ENCODE measurements at regions not wholly inside any gene's neighbourhood (a gene's known extent, or its start where the extent isn't known, plus 50 kb on each side); places are given as distances from the start of the nearest gene placed in this dataset.

- peaks cover 0 to 23% of the 10 kb centered on the region in 2 experiments for H3K27me3 ChIP-seq (replicated peaks in 1 of 2; ENCODE audit: control insufficient read depth in 2 of 2, extremely low read depth in 1 of 2, insufficient read depth in 2 of 2, low read length in 1 of 2)
- Mint-ChIP-seq H3K4me3 (no peak overlapping the region), H3K9me3 (no peaks in the 10 kb centered on the region), H3K27me3 (peaks cover 31 to 40% of the 10 kb centered on the region in 2 donors), H3K27ac (no peak overlapping the region), H3K4me1 (peaks cover 7 to 11% (median 8%) of the 10 kb centered on the region in 3 donors), H3K36me3 (no peaks in the 10 kb centered on the region)
- no peak overlapping the region for H3K27ac ChIP-seq (ENCODE audit: low read length)
- ATAC-seq (replicated peaks in 1 of 4) = no peak
- ChIA-PET POLR2A (no interaction called here), CTCF (no interaction called here)
- peaks cover 0 to 4% of the 10 kb centered on the region in 2 experiments for H3K4me1 ChIP-seq (ENCODE audit: control insufficient read depth in 1 of 2, extremely low read depth in 1 of 2, insufficient read depth in 2 of 2, low read length in 2 of 2)
- no peaks in the 10 kb centered on the region for H3K36me3 ChIP-seq (ENCODE audit: control insufficient read depth in 2 of 2, extremely low read depth in 1 of 2, insufficient read depth in 1 of 2, low read length in 1 of 2)
- no peaks in the 10 kb centered on the region for H3K9me3 ChIP-seq
- WGBS (ENCODE audit: insufficient coverage) = 34% methylated on average over 6 of the region's 7 CpGs
- no peak for DNase-seq
- H3K4me3 ChIP-seq (ENCODE audit: control insufficient read depth in 1 of 2, extremely low read depth in 1 of 2, low read length in 1 of 2) = no peak overlapping the region
Observed at GRCh38 chr17:65438708-65439294, 122.6 kb downstream of the AXIN2 start.

- no peak overlapping the region for H3K4me3 ChIP-seq (ENCODE audit: control insufficient read depth in 1 of 2, extremely low read depth in 1 of 2, low read length in 1 of 2)
- DNase-seq (no peak), ATAC-seq (replicated peaks in 1 of 4) (no peak)
- 63% methylated on average over 11 of the region's 11 CpGs for WGBS (ENCODE audit: insufficient coverage)
- H3K27ac ChIP-seq (ENCODE audit: low read length) = no peak overlapping the region
- H3K9me3 Mint-ChIP-seq = no peaks in the 10 kb centered on the region
- peaks cover 27 to 40% of the 10 kb centered on the region in 2 donors for H3K27me3 Mint-ChIP-seq
- H3K4me3 Mint-ChIP-seq = no peak overlapping the region
- peaks cover 0 to 23% of the 10 kb centered on the region in 2 experiments for H3K27me3 ChIP-seq (replicated peaks in 1 of 2; ENCODE audit: control insufficient read depth in 2 of 2, extremely low read depth in 1 of 2, insufficient read depth in 2 of 2, low read length in 1 of 2)
- no peaks in the 10 kb centered on the region for H3K36me3 Mint-ChIP-seq
- H3K27ac Mint-ChIP-seq = no peak overlapping the region
- ChIA-PET POLR2A (interaction anchor here in 1 of 2 donors (0.5 to 0.6 kb wide), 3 partner anchors 24 to 1792 kb away, joined by 3 to 4 read pairs (median 3); no protein-coding TSS in a partner anchor), CTCF (no interaction called here)
- H3K4me1 Mint-ChIP-seq = peaks cover 14 to 17% (median 14%) of the 10 kb centered on the region in 3 donors
- no peaks in the 10 kb centered on the region for H3K36me3 ChIP-seq (ENCODE audit: control insufficient read depth in 2 of 2, extremely low read depth in 1 of 2, insufficient read depth in 1 of 2, low read length in 1 of 2)
- no peaks in the 10 kb centered on the region for H3K9me3 ChIP-seq
- peaks cover 3 to 10% of the 10 kb centered on the region in 2 experiments for H3K4me1 ChIP-seq (ENCODE audit: control insufficient read depth in 1 of 2, extremely low read depth in 1 of 2, insufficient read depth in 2 of 2, low read length in 2 of 2)
Observed at GRCh38 chr17:65438173-65438572, 123.3 kb downstream of the AXIN2 start.

- no peak overlapping the region for H3K4me3 ChIP-seq (ENCODE audit: control insufficient read depth in 1 of 2, extremely low read depth in 1 of 2, low read length in 1 of 2)
- ChIA-PET POLR2A (no interaction called here), CTCF (no interaction called here)
- Mint-ChIP-seq H3K9me3 (peaks cover 5 to 7% (median 5%) of the 10 kb centered on the region in 3 donors), H3K27ac (no peak overlapping the region), H3K4me3 (no peak overlapping the region), H3K27me3 (peaks cover 27 to 36% of the 10 kb centered on the region in 2 donors), H3K36me3 (peaks cover 2% of the 10 kb centered on the region), H3K4me1 (peaks cover 15 to 20% (median 15%) of the 10 kb centered on the region in 3 donors)
- peaks cover 0 to 19% of the 10 kb centered on the region in 2 experiments for H3K27me3 ChIP-seq (replicated peaks in 1 of 2; ENCODE audit: control insufficient read depth in 2 of 2, extremely low read depth in 1 of 2, insufficient read depth in 2 of 2, low read length in 1 of 2)
- no peak overlapping the region for H3K27ac ChIP-seq (ENCODE audit: low read length)
- H3K36me3 ChIP-seq (ENCODE audit: control insufficient read depth in 2 of 2, extremely low read depth in 1 of 2, insufficient read depth in 1 of 2, low read length in 1 of 2) = no peaks in the 10 kb centered on the region
- H3K4me1 ChIP-seq (ENCODE audit: control insufficient read depth in 1 of 2, extremely low read depth in 1 of 2, insufficient read depth in 2 of 2, low read length in 2 of 2) = peaks cover 3 to 10% of the 10 kb centered on the region in 2 experiments
- ATAC-seq (replicated peaks in 1 of 4) (no peak), DNase-seq (no peak)
- H3K9me3 ChIP-seq = no peaks in the 10 kb centered on the region
- WGBS (ENCODE audit: insufficient coverage) = 73% methylated on average over 5 of the region's 10 CpGs
Observed at GRCh38 chr17:65436871-65437270, 124.6 kb downstream of the AXIN2 start.

GRCh38 chr17:65434878-65435277, 126.6 kb downstream of the AXIN2 start:
- H3K4me1 ChIP-seq (ENCODE audit: control insufficient read depth in 1 of 2, extremely low read depth in 1 of 2, insufficient read depth in 2 of 2, low read length in 2 of 2) = peaks cover 5 to 16% of the 10 kb centered on the region in 2 experiments
- DNase-seq = no peak
- Mint-ChIP-seq H3K27ac (no peak overlapping the region), H3K4me1 (peaks cover 22 to 29% (median 27%) of the 10 kb centered on the region in 3 donors), H3K4me3 (no peak overlapping the region), H3K36me3 (peaks cover 5% of the 10 kb centered on the region), H3K27me3 (peaks cover 25 to 30% of the 10 kb centered on the region in 2 donors), H3K9me3 (peaks cover 6 to 12% (median 7%) of the 10 kb centered on the region in 3 donors)
- no peaks in the 10 kb centered on the region for H3K36me3 ChIP-seq (ENCODE audit: control insufficient read depth in 2 of 2, extremely low read depth in 1 of 2, insufficient read depth in 1 of 2, low read length in 1 of 2)
- peaks cover 0 to 22% of the 10 kb centered on the region in 2 experiments for H3K27me3 ChIP-seq (replicated peaks in 1 of 2; ENCODE audit: control insufficient read depth in 2 of 2, extremely low read depth in 1 of 2, insufficient read depth in 2 of 2, low read length in 1 of 2)
- ChIA-PET POLR2A (no interaction called here), CTCF (no interaction called here)
- no peak overlapping the region for H3K4me3 ChIP-seq (ENCODE audit: control insufficient read depth in 1 of 2, extremely low read depth in 1 of 2, low read length in 1 of 2)
- WGBS (ENCODE audit: insufficient coverage) = no CpG with 5 or more reads among the region's 2 CpGs
- H3K27ac ChIP-seq (ENCODE audit: low read length) = no peak overlapping the region
- H3K9me3 ChIP-seq = no peaks in the 10 kb centered on the region
- ATAC-seq (replicated peaks in 1 of 4) = no peak

- WGBS (ENCODE audit: insufficient coverage) = 63% methylated on average over 4 of the region's 7 CpGs
- H3K27ac ChIP-seq (ENCODE audit: low read length) = no peak overlapping the region
- H3K9me3 ChIP-seq = no peaks in the 10 kb centered on the region
- CTCF ChIA-PET = no interaction called here
- Mint-ChIP-seq H3K4me1 (peaks cover 27 to 36% (median 33%) of the 10 kb centered on the region in 3 donors), H3K4me3 (peak overlapping the region in 1 of 3 donors; percentile 32), H3K27ac (no peak overlapping the region), H3K9me3 (peaks cover 6 to 12% (median 7%) of the 10 kb centered on the region in 3 donors), H3K36me3 (peaks cover 5% of the 10 kb centered on the region), H3K27me3 (peaks cover 22 to 26% of the 10 kb centered on the region in 2 donors)
- no peaks in the 10 kb centered on the region for H3K36me3 ChIP-seq (ENCODE audit: control insufficient read depth in 2 of 2, extremely low read depth in 1 of 2, insufficient read depth in 1 of 2, low read length in 1 of 2)
- ATAC-seq (replicated peaks in 1 of 4) = no peak
- peaks cover 0 to 21% of the 10 kb centered on the region in 2 experiments for H3K27me3 ChIP-seq (replicated peaks in 1 of 2; ENCODE audit: control insufficient read depth in 2 of 2, extremely low read depth in 1 of 2, insufficient read depth in 2 of 2, low read length in 1 of 2)
- DNase-seq = no peak
- H3K4me3 ChIP-seq (ENCODE audit: control insufficient read depth in 1 of 2, extremely low read depth in 1 of 2, low read length in 1 of 2) = no peak overlapping the region
- POLR2A ChIA-PET = no interaction called here
- H3K4me1 ChIP-seq (ENCODE audit: control insufficient read depth in 1 of 2, extremely low read depth in 1 of 2, insufficient read depth in 2 of 2, low read length in 2 of 2) = peaks cover 8 to 19% of the 10 kb centered on the region in 2 experiments
Observed at GRCh38 chr17:65434251-65434650, 127.2 kb downstream of the AXIN2 start.

GRCh38 chr17:65433592-65433991, 127.9 kb downstream of the AXIN2 start:
- H3K36me3 ChIP-seq (ENCODE audit: control insufficient read depth in 2 of 2, extremely low read depth in 1 of 2, insufficient read depth in 1 of 2, low read length in 1 of 2) = no peaks in the 10 kb centered on the region
- ChIA-PET POLR2A (no interaction called here), CTCF (interaction anchor here in 1 of 2 donors (1.0 kb wide), 1 partner anchor 10 kb away, joined by 3 read pairs; no protein-coding TSS in a partner anchor)
- DNase-seq (no peak), ATAC-seq (replicated peaks in 1 of 4) (no peak)
- Mint-ChIP-seq H3K9me3 (peaks cover 6 to 12% (median 7%) of the 10 kb centered on the region in 3 donors), H3K4me1 (peaks cover 27 to 37% (median 33%) of the 10 kb centered on the region in 3 donors), H3K36me3 (peaks cover 5% of the 10 kb centered on the region), H3K4me3 (peak overlapping the region in 2 of 3 donors; percentile 25 to 32), H3K27ac (no peak overlapping the region), H3K27me3 (peaks cover 15 to 20% of the 10 kb centered on the region in 2 donors)
- H3K27ac ChIP-seq (ENCODE audit: low read length) = no peak overlapping the region
- no CpG with 5 or more reads among the region's 4 CpGs for WGBS (ENCODE audit: insufficient coverage)
- peaks cover 8 to 19% of the 10 kb centered on the region in 2 experiments for H3K4me1 ChIP-seq (ENCODE audit: control insufficient read depth in 1 of 2, extremely low read depth in 1 of 2, insufficient read depth in 2 of 2, low read length in 2 of 2)
- no peak overlapping the region for H3K4me3 ChIP-seq (ENCODE audit: control insufficient read depth in 1 of 2, extremely low read depth in 1 of 2, low read length in 1 of 2)
- H3K9me3 ChIP-seq = no peaks in the 10 kb centered on the region
- peaks cover 0 to 16% of the 10 kb centered on the region in 2 experiments for H3K27me3 ChIP-seq (replicated peaks in 1 of 2; ENCODE audit: control insufficient read depth in 2 of 2, extremely low read depth in 1 of 2, insufficient read depth in 2 of 2, low read length in 1 of 2)
